KG1 (cell line): ENCODE measurements at regions not wholly inside any gene's neighbourhood (a gene's known extent, or its start where the extent isn't known, plus 50 kb on each side); places are given as distances from the start of the nearest gene placed in this dataset.

Experiments
- DNase-seq: peaks from one replicate; lab custom pipeline; 2025; lab: John Stamatoyannopoulos, UW

GRCh38 chr13:80235967-80236302 lies 105.0 kb downstream of the SPRY2 start:
- DNase-seq, result no peak

- DNase-seq, result peak; percentile 43
Measured at GRCh38 chr13:80235166-80235966, 105.6 kb downstream of the SPRY2 start.

DNA sequence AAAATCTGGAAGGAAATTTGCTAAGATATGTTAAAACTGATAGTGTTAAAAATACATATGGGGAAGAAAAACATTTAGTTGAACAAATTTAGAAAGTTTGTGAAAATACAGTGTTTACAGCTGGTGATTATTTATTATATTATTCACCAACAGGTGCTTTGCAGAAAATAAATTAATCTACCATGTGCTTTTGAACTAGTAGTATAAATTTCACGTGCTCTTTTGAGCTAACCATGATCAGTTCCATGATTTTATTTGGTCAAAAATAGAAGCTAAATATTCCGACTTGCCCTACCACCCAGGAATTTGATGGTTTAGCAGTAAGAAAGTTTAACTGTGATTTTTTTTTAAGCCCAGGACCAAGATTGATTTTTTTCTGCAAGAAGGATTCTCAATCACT lies 113.3 kb downstream of the SPRY2 start:
- no peak for DNase-seq

GRCh38 chr13:80226645-80227044 lies 114.3 kb downstream of the SPRY2 start:
- DNase-seq, result no peak

GRCh38 chr13:80224468-80224867 lies 116.5 kb downstream of the SPRY2 start:
- no peak for DNase-seq

GRCh38 chr13:80217614-80218456 lies 123.1 kb downstream of the SPRY2 start:
- DNase-seq, result no peak

- no peak for DNase-seq
Measured at GRCh38 chr13:80215368-80215767, 125.6 kb downstream of the SPRY2 start.

DNA sequence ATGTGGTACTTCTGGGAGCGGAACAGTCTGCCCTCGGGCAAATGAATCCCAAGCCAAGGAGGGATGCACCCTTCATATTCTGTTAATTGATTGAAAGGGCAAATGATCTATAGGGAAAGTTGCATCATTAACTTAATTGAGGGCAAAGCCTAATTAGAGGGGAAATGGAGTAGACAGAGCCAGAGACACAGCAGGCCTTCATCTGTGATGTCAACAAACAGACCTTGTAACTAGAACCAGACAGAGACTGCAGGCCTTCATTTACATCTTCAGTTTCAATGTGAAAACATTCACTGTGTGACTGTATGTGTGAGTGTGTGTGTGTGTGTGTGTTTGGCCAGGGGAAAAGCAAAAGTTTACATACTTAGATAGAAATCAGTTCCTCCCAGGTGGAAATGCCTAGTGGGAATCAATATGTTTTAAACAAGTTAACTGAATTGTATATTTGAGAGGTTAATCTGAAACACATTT lies 126.4 kb downstream of the SPRY2 start:
- no peak for DNase-seq

GRCh38 chr13:80214050-80214449 lies 126.9 kb downstream of the SPRY2 start:
- no peak for DNase-seq

- no peak for DNase-seq
Measured at GRCh38 chr13:80213201-80213600, 127.7 kb downstream of the SPRY2 start.

GRCh38 chr13:80211566-80211965 lies 129.4 kb downstream of the SPRY2 start:
- DNase-seq, result no peak

DNA sequence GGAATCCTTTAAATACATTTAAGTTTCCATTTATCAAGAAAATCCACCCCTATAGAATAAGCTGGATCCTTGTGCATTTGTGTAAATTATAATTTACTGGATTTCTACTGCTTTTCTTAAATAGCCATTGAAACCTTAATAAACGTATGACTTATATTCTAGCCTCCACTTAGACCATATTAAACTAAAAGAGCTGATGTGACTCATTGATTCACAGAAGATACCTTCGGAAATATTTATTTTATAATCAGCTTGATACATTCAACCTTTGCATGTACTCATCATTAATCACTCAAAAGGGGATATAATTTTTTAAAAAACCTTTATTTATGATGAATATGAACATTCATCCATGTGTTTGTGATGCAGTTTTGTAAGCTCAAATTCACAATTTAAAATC lies 136.3 kb downstream of the SPRY2 start:
- no peak for DNase-seq

GRCh38 chr13:80203496-80203895 lies 137.4 kb downstream of the SPRY2 start:
- no peak for DNase-seq

GRCh38 chr13:80201694-80202468 lies 139.0 kb downstream of the SPRY2 start:
- no peak for DNase-seq

GRCh38 chr13:80199585-80200292 lies 141.2 kb downstream of the SPRY2 start:
- no peak for DNase-seq

GRCh38 chr13:80199067-80199466 lies 141.9 kb downstream of the SPRY2 start:
- no peak for DNase-seq

DNA sequence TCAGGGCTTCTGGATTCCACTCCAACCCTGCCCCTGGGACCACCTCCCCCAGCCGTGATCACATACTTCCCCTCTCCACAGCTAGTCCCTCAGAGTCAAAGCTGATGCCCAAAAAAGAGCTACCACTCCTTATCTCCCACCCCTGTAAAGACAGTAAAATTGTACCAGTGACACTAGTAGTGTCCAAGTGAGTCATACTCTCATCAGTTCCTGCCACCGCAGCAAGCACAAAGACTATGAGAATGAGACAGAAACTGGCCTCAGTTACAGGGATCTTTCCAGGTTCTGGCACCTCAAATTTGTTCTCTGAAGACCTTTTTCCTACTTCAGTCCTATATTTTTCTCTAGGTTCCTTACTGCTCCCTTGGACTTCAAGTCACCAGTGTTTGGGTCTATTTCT lies 144.2 kb downstream of the SPRY2 start:
- no peak for DNase-seq

DNA sequence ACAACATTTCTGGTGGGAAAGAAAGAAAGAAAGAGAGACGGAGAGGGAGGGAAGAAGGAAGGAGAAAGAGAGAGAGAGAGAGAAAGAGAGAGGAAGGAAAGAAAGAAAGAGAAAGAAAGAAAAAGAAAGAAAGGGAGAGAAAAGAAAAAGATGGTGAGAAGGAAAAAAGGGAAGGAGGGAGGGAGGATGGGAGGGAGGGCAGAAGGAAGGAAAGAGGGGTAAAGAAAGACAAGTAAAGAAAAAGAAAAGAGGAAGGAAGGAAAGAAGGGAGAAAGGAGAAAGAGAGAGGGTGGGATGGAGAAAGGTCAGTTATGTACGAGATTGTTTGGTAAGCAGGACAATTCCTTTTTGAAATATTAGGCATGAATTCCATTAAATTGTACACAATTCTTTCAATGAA lies 145.3 kb downstream of the SPRY2 start:
- DNase-seq, result no peak

DNA sequence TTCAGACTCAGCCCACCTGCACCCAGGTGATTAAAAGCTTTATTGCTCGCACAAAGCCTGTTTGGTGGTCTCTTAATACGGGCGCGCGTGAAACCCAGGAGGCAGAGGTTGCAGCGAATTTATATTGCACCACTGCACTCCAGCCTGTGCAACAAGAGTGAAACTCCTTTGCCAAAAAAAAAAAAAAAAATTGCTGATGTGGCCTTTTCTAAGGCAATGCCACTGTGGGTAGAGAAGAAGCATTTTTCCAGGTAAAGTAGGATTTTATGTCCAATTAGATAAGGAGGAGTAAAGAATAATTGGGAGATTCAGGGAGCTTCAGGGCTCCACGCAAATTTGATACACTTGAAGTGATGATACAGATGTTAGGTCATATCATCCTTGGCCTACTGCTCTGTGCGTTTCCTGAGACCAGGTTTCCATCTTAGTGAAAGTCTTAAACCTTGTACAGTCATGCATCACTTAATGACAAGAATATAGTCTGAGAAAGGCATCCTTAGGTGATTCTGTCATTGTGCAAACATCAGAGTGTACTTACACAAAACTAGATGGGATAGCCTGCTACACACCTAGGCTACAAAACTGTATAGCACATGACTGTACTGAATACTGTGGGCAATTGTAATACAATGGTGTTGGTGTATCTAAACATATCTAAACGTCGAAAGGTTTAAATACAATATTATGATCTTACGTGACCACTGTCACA lies 150.9 kb downstream of the SPRY2 start:
- DNase-seq, result no peak

DNA sequence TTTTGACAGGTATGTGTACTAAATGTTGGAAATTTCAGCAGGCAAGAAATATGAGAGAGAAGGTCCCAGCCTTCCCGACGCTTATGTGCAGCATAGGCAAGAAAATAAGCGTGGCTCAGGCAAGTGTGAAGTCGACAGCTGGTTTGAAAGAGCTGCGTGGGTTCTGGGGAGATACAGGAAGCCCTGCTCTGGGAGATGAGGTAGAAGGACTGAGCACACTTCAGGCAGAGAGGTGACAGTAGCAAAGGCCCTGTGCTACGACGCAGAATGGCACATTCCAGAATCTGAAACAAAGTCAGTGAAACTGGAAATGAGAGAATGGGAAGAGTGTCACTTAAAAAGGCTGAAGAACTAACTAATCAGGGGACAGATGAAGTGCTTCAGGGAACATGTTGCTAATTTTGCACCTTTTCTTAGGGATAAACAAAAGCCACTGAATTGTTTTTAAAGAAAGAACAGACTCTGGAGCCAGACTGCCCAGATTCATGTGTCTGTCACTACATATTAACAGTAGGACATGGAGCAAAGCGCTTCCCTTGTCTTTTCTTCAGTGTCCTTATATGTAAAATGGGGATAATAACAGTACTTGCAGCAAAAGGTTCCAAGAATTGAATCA lies 160.1 kb downstream of the SPRY2 start:
- no peak for DNase-seq

- DNase-seq, result no peak
Measured at GRCh38 chr13:80177327-80177726, 163.6 kb downstream of the SPRY2 start.
